HG03432 (cell line): ENCODE measurements at regions not wholly inside any gene's neighbourhood (a gene's known extent, or its start where the extent isn't known, plus 50 kb on each side); places are given as distances from the start of the nearest gene placed in this dataset.
A peak's percentile ranks its signal among the peaks of the same experiment; 100 is the strongest.

ENCODE experiments used
- ATAC-seq: cut with Tn5 transposase; IDR thresholded peaks from one replicate; pipeline ENCODE4 v1.9.1; 2021; ENCODE audit warnings: mild to moderate bottlenecking, moderate library complexity; ENCODE audit not compliant: unreplicated experiment

DNA sequence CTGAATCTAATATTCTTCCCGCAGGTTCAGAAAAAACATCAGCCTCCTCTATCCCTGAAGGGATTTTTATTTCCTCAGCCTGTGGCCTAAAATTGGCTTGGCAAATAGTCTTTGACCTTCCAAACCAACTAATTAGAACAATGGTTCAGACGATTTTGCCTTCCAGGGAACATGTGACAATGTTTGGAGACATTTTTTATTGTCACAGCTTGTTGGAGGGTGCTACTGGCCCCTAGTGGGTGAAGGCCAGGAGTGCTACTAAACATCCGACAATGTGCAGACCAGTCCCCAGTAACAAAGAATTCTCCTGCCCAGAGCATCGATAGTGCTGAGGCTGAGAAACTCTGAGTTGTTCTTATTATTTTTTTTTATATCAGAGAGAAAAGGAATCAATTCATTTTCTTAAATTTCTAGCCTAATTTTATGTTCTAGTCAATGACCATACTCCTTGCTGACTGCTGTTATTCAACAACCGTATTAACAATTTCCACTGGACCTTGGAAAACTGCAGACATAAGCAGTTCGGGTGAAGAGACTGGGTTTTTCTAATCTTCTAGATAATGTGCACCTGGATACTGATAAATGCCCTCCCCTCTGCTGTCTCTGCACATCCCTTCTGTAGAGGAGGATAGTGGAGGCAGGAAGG lies 280.7 kb downstream of the LMX1A start:
- no peak for ATAC-seq

DNA sequence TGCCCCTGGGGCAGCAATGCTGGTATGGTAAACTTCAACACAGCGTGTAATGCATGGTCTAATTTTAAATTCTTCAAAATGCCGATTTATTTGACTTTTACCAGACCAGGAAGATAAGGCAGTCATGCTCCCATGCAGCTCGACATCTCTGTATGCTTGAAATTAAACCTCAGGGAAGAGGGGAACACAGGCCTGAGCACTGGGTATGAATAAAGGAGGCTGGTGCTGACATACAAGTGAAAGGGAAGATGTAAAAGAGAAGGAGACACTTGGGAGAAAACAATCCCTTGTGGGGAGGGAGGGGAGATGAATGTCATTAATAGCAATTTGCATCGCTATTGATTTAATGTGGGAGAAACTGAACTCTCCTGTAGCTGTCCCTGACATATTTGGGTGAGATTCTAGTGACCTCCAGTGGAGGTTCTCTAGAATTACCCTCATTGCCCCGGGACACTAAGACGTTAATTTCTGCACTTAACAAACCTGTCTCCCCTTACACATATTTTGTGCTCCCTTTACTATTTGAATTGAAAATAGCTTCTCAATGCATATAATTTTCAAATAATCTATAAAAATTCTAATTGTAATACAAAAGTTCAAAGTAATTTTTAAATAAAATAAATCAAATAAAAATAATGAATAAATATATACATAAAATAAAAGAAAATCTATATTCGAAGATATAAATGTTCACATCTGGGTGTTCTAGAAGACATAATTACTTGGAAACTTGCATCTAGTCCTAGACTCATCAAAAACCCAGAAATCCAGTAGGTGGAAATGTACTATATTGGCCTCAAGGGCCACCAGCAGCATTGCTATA lies 283.1 kb downstream of the LMX1A start:
- peak; percentile 79 for ATAC-seq

DNA sequence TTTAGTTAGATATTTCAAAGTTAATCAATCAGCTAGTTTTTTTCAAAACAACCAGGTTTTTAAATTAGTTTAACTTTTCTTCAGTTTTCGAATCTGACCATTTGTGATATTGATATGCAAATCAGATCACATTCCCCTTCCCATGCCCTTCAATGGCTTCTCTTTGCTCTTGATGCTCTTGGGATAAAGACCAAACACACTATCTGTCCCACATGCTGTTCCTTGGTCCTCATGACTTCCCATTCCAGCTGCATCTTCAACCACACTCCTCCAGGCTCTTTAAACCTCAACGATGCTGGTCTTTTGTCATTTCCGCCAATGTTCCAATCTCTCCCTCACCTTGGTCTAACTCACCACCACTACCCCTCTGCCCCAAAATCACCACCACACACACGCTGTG lies 285.8 kb downstream of the LMX1A start:
- no peak for ATAC-seq

DNA sequence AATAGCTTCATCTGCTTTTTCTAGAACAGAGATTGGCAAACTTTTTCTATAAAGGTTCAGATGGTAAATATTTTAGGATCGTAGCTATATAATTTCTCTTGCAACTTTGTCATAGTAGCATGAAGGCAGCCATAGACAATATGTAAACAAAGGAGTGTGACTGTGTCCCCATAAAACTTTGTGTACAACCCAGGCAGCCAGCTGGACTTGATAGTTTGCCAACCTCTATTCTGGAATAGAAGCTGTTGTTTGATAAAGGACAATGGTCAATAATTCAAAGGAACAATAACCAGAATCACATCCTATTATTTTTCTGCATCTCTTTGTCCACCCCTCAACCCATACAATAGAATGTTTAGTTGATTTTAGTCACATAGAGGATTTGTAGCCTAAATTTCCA lies 286.7 kb downstream of the LMX1A start:
- ATAC-seq, result no peak

DNA sequence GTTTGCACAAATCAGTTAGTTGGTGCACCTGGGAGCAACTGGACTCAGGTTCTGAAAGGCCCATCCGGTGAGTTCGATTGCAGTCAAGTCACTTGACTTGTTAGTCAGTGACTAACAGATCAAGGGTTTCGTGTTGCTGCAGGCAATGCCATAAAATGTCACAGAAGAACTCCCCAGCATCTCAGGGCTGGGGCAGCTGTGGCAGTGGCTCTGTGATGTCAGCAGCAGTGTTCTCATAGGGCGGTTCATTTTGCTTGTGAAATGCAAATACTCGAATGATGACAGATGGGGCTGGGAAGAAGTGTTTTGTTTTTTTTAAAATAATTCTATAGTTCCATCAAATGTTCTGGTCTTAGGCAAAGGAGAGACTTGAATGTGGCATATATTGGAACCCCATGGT lies 287.8 kb downstream of the LMX1A start:
- no peak for ATAC-seq

DNA sequence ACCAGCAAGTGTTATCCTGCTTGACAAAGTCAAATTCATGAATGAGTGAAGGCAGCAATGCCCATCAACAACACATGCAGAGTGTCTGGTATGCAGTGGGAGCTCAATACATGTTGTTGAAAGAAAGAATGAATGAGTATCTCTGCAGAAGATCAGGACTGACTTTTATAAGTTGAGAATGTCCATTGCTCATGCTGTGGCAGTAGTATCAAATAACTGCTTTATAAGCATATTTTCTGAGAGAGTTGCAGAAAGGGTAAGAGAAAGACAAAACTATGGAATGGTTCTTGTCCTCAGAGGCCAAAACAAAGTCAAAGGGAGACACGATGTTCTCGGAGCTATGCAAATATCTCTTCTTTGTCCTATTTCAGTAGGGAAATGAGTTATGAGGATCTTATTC lies 288.7 kb downstream of the LMX1A start:
- no peak for ATAC-seq

GRCh38 chr1:165063181-165063965 lies 293.1 kb downstream of the LMX1A start:
- no peak for ATAC-seq

DNA sequence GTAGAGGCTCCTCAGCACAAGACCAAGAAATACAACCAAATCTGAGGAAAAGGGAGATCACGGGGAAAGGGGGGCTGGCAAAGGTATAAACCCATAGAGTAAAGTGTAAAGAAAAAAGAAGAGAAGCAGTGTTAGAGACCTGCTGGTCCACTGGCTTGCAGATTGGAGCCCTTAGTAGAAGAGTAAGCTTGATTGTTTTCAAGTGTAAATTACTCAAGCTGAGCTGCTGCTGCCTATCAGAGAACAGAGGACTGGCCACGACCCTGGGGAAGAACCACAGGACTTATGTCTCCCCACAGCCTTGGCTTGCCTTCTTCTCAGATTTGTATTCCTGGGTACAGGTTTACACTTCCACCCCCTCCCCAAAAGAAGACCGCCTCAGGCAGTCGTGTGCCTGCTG lies 294.2 kb downstream of the LMX1A start:
- no peak for ATAC-seq

- no peak for ATAC-seq
These were observed 296.2 kb downstream of the LMX1A start for GRCh38 chr1:165060285-165060793.

- ATAC-seq, result no peak
These were observed 298.6 kb downstream of the LMX1A start for GRCh38 chr1:165057956-165058355.

DNA sequence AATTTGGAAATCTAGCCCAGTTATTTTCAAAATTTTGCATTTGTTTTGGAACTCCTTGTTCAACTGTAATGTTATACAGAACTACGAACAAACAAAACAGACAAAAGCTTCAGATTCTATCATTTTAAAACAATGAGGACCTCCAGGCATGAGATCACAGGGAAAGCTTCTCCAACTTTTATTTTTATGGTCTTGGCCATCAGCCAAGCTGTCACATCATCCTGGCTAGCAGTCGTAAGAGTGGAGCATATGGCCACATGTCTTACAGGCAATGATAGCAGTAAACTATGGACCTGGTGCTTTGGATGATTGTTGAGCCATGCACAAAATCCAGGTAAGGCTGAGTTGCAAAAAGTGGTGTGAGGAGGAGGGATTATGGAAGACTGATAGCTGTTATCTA lies 299.6 kb downstream of the LMX1A start:
- ATAC-seq, result no peak

- ATAC-seq, result no peak
These were observed 300.9 kb downstream of the LMX1A start for GRCh38 chr1:165055581-165055980.

GRCh38 chr1:165054627-165055026 lies 301.9 kb downstream of the LMX1A start:
- no peak for ATAC-seq

DNA sequence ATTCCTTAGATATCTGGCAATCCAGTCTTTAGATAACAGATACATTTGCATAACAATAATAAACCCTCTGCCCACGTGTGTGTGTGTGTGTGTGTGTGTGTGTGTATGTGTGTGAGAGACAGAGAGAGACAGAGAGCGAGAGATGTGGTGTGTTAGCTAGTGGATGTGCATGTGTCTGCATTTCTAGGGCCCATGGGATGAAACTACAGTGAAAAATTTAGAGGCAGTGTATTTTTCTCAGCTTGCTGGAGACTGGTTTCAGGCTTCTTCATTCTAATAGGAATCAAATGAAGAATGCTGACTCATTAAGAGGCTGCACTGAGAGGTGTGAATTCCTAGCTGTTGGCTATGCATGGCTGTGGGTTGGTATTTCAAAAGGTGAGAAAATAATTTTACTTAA lies 303.2 kb downstream of the LMX1A start:
- no peak for ATAC-seq

GRCh38 chr1:165052936-165053335 lies 303.6 kb downstream of the LMX1A start:
- no peak for ATAC-seq

- ATAC-seq, result no peak
These were observed 304.1 kb downstream of the LMX1A start for GRCh38 chr1:165052431-165052830.

DNA sequence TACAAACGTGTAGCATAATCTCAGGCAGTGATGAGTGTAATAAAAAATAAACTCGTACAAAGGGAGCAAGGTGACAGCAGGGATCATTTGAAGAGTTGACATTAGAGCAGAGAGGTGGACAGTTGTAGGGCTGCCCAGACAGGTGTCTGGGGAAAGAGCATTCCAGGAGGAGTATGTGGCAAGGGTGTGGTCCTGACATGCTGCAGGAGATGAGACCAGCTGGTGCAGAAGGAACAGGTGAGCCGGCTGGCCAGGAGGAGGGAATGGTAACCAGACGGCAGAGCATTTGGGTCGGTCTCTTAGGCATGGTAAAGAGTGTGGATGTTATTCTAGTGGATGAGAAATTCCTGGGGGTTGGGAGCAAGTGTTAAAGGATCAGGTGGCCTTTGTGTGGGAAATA lies 306.3 kb downstream of the LMX1A start:
- no peak for ATAC-seq

- ATAC-seq, result no peak
These were observed 308.5 kb downstream of the LMX1A start for GRCh38 chr1:165047994-165048393.

DNA sequence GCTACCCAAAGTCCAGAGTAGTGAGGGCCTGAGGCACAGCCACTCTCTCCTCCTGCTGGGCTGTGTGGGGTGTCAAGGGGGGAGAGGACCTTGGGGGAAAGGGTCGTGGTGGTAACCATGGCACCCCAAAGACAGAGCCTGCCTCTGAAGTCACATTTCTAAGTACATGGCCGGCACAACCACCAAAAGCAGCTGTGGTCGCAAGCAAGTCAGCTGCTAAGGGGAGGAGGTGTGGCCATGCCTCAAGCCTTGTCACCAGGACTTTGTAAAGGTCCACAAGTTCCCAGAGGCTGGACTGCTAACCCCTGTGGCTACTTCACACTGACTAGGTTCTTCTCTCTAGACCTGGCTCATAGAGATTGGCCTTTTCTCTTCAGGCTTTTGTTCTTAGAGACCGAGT lies 310.6 kb downstream of the LMX1A start:
- no peak for ATAC-seq

DNA sequence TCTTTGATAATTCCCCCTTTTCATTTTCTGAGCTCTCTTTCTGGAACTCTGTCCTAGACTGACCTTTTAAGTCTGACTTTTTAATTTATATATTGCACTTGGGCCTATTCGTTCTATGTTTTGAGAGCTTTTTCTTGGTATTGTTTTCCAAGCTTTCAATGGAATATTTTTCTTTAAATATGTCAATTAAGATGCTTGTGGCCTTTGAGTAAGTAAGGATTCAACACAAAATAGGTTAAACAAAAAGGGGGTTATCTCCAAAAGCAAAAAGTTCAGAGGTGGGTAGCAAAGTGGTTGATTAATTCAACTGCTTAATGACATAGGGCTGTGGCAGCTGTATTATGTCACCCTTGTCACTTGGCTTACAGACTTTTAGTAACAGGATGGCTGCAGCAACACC lies 315.9 kb downstream of the LMX1A start:
- ATAC-seq, result no peak

GRCh38 chr1:165039996-165040395 lies 316.5 kb downstream of the LMX1A start:
- ATAC-seq, result no peak

GRCh38 chr1:165036403-165036802 lies 320.1 kb downstream of the LMX1A start:
- ATAC-seq, result no peak
